ENCODE measurements at regions not wholly inside any gene's neighbourhood (a gene's known extent, or its start where the extent isn't known, plus 50 kb on each side); places are given as distances from the start of the nearest gene placed in this dataset.

GRCh38 chr4:9600246-9600645, 156.0 kb downstream of the DEFB131A start:
- no peak for TF ChIP-seq SIN3A (conservative IDR thresholded peaks at IDR 0.05 in 1 of 2, IDR thresholded peaks at IDR 0.05 in 1 of 2; ENCODE audit: low read depth in 1 of 2, low read length in 2 of 2)
- no peak for TF ChIP-seq RAD21 (IDR thresholded peaks at IDR 0.05 in 1 of 2, conservative IDR thresholded peaks at IDR 0.05 in 1 of 2; ENCODE audit: low read depth in 2 of 2, low read length in 2 of 2)
- no peak for TF ChIP-seq SAP30 (IDR thresholded peaks at IDR 0.05; ENCODE audit: insufficient read depth, insufficient replicate concordance, low read length)

Data from H1 (cell line).